H1 (cell line): ENCODE measurements at regions not wholly inside any gene's neighbourhood (a gene's known extent, or its start where the extent isn't known, plus 50 kb on each side); places are given as distances from the start of the nearest gene placed in this dataset.

Experiments
- CTCF ChIA-PET: fragments of 300-600 bp; sonication (Branson Sonifier 250); formaldehyde crosslinking; loops from one replicate; lab custom pipeline; 2021; ENCODE audit not compliant: partially characterized antibody; lab: Charles Lee
- POLR2A ChIA-PET: fragments of 300-600 bp; sonication (Branson Sonifier 250); formaldehyde crosslinking; loops from one replicate; lab custom pipeline; 2021; ENCODE audit warnings: inconsistent platforms; ENCODE audit not compliant: partially characterized antibody; lab: Charles Lee
- DNase-seq, 2 experiments: peaks; one replicate each; pipeline versions ENCODE4 v3.0.0 to v3.0.0-alpha.2; 2010 to 2022; ENCODE audit warnings: low spot score in 2 of 2, low read depth in 1 of 2, mixed read lengths in 1 of 2
- FAIRE-seq: peaks from 2 replicates; lab custom pipeline; 2011; peaks lifted over from hg19 to GRCh38; lab: Jason Lieb, UNC
- H2AFZ ChIP-seq: 2 replicates; pipeline ENCODE4 v1.8.1; 2012; ENCODE audit warnings: low read length, inconsistent platforms
- H2AK5ac ChIP-seq: 2 replicates; pipeline ENCODE4 v1.6.1; 2013; ENCODE audit warnings: low read depth, low read length
- H2BK120ac ChIP-seq: replicated peaks from 2 replicates; pipeline ENCODE3; 2013; ENCODE audit warnings: low read depth, low read length, inconsistent platforms
- H2BK12ac ChIP-seq: 2 replicates; pipeline ENCODE4 v1.6.1; 2013; ENCODE audit warnings: low read depth, low read length
- H2BK15ac ChIP-seq: 2 replicates; pipeline ENCODE4 v1.6.1; 2013; ENCODE audit warnings: low read length
- H2BK20ac ChIP-seq: 2 replicates; pipeline ENCODE4 v1.6.1; 2013; ENCODE audit warnings: low read length
- H2BK5ac ChIP-seq: 2 replicates; pipeline ENCODE4 v1.6.1; 2013; ENCODE audit warnings: low read depth, low read length
- H3K14ac ChIP-seq: 2 replicates; pipeline ENCODE4 v1.6.1; 2013; ENCODE audit warnings: inconsistent platforms; ENCODE audit not compliant: insufficient read length
- H3K18ac ChIP-seq: 2 replicates; pipeline ENCODE4 v1.6.1; 2013; ENCODE audit warnings: low read length; ENCODE audit errors: extremely low read depth
- H3K23ac ChIP-seq: 2 replicates; pipeline ENCODE4 v1.6.1; 2013; ENCODE audit warnings: inconsistent platforms; ENCODE audit not compliant: insufficient read length
- H3K23me2 ChIP-seq: 2 replicates; pipeline ENCODE4 v1.6.1; 2013; ENCODE audit warnings: low read depth, low read length
- H3K27ac ChIP-seq: 2 replicates; pipeline ENCODE4 v1.6.1; 2011; ENCODE audit warnings: low read depth, low read length, inconsistent platforms
- H3K27me3 ChIP-seq, 4 experiments: replicated peaks in 1 of 4; 1 replicate in 1 of 4; 2 replicates in 3 of 4; pipeline versions ENCODE4 v1.6.1 to v1.8.1; 2011 to 2013; ENCODE audit warnings: low read length in 3 of 4, mild to moderate bottlenecking in 3 of 4, inconsistent platforms in 2 of 4, mixed read lengths in 2 of 4, moderate library complexity in 1 of 4; ENCODE audit not compliant: control insufficient read depth in 3 of 4, insufficient read depth in 3 of 4; ENCODE audit errors: extremely low read depth in 1 of 4
- H3K36me3 ChIP-seq, 4 experiments: 2 replicates each; pipeline versions ENCODE4 v1.6.1 to v1.8.1; 2011 to 2013; ENCODE audit warnings: mild to moderate bottlenecking in 4 of 4, low read length in 3 of 4, moderate library complexity in 2 of 4, control low read depth in 1 of 4, inconsistent platforms in 1 of 4; ENCODE audit not compliant: insufficient read depth in 4 of 4, control insufficient read depth in 2 of 4
- H3K4ac ChIP-seq: replicated peaks from 2 replicates; pipeline ENCODE3; 2013; ENCODE audit warnings: low read length, low read depth, mixed read lengths, inconsistent platforms; ENCODE audit not compliant: insufficient read length
- H3K4me1 ChIP-seq, 4 experiments: replicated peaks in 1 of 4; 1 replicate in 1 of 4; 2 replicates in 3 of 4; pipeline versions ENCODE4 v1.6.1 to v1.8.1; 2011 to 2013; ENCODE audit warnings: low read length in 3 of 4, inconsistent platforms in 2 of 4, mixed read lengths in 1 of 4; ENCODE audit not compliant: insufficient read depth in 4 of 4, control insufficient read depth in 3 of 4
- H3K4me2 ChIP-seq, 2 experiments: 2 replicates each; pipeline versions ENCODE4 v1.6.1 to v1.8.1; 2011 to 2013; ENCODE audit warnings: low read depth in 2 of 2, low read length in 2 of 2, control low read depth in 1 of 2, inconsistent platforms in 1 of 2, mild to moderate bottlenecking in 1 of 2; ENCODE audit not compliant: insufficient read depth in 1 of 2
- H3K4me3 ChIP-seq, 4 experiments: fragments of 200-600, 300-600 bp in 1 of 4; sonication (generic), shearing (Covaris generic), sonication (Bioruptor Twin) in 1 of 4; 2 replicates each; pipeline versions ENCODE4 v1.5.1 to v1.8.1; 2011 to 2016; ENCODE audit warnings: low read length in 4 of 4, low read depth in 3 of 4, control low read depth in 2 of 4, inconsistent platforms in 2 of 4, mild to moderate bottlenecking in 2 of 4, mixed read lengths in 1 of 4, moderate library complexity in 1 of 4; ENCODE audit not compliant: insufficient read depth in 2 of 4; ENCODE audit errors: extremely low read depth in 1 of 4
- H3K56ac ChIP-seq: replicated peaks from 2 replicates; pipeline ENCODE3; 2013; ENCODE audit warnings: low read depth, mild to moderate bottlenecking, mixed read lengths, low read length, inconsistent platforms; ENCODE audit not compliant: insufficient read length
- H3K79me1 ChIP-seq: 2 replicates; pipeline ENCODE4 v1.6.1; 2013; ENCODE audit warnings: low read depth, low read length, control low read depth
- H3K79me2 ChIP-seq, 2 experiments: 2 replicates each; pipeline versions ENCODE4 v1.6.1 to v1.8.1; 2012 to 2013; ENCODE audit warnings: low read length in 2 of 2, mild to moderate bottlenecking in 2 of 2, inconsistent platforms in 1 of 2; ENCODE audit not compliant: insufficient read depth in 2 of 2, control insufficient read depth in 1 of 2
- H3K9ac ChIP-seq, 4 experiments: replicated peaks in 1 of 4; 1 replicate in 1 of 4; 2 replicates in 3 of 4; pipeline versions ENCODE4 v1.6.1 to v1.8.1; 2011 to 2013; ENCODE audit warnings: low read depth in 3 of 4, low read length in 3 of 4, control low read depth in 2 of 4, mild to moderate bottlenecking in 2 of 4, moderate library complexity in 2 of 4, inconsistent platforms in 1 of 4; ENCODE audit errors: extremely low read depth in 1 of 4
- H3K9me3 ChIP-seq, 2 experiments: 2 replicates each; pipeline versions ENCODE4 v1.6.1 to v1.8.1; 2012 to 2013; ENCODE audit warnings: mild to moderate bottlenecking in 2 of 2, moderate library complexity in 2 of 2, control low read depth in 1 of 2, inconsistent platforms in 1 of 2, low read depth in 1 of 2, low read length in 1 of 2, mixed read lengths in 1 of 2; ENCODE audit not compliant: insufficient read depth in 2 of 2
- H4K20me1 ChIP-seq, 2 experiments: replicated peaks in 1 of 2; 2 replicates each; pipeline versions ENCODE3 to v1.8.1; 2011 to 2013; ENCODE audit warnings: inconsistent platforms in 2 of 2, low read length in 2 of 2, mild to moderate bottlenecking in 1 of 2; ENCODE audit not compliant: insufficient read depth in 2 of 2, control insufficient read depth in 1 of 2
- H4K5ac ChIP-seq: 2 replicates; pipeline ENCODE4 v1.6.1; 2013; ENCODE audit warnings: low read length, low read depth, mixed read lengths, inconsistent platforms; ENCODE audit not compliant: insufficient read length
- H4K8ac ChIP-seq: 2 replicates; pipeline ENCODE4 v1.8.0; 2013; ENCODE audit warnings: mild to moderate bottlenecking, moderate library complexity, low read length, inconsistent platforms; ENCODE audit not compliant: insufficient read depth; ENCODE audit errors: extremely low read depth
- H4K91ac ChIP-seq: replicated peaks from 2 replicates; pipeline ENCODE3; 2013; ENCODE audit warnings: low read length, mixed read lengths, inconsistent platforms; ENCODE audit not compliant: insufficient read length
- CBX5 ChIP-seq: fragments of 300-800, 300-1000 bp; sonication (generic); IDR thresholded peaks from 2 replicates; pipeline ENCODE4 v1.7.1; 2016; ENCODE audit warnings: antibody characterized with exemption, low read length, low read depth
- CHD1 ChIP-seq: IDR thresholded peaks from 2 replicates; pipeline ENCODE4 v1.6.1; 2012; ENCODE audit warnings: low read depth, low read length, improper control_type of control experiment
- HDAC6 ChIP-seq: IDR thresholded peaks from one replicate; pipeline ENCODE4 v1.7.1; 2012; ENCODE audit warnings: low read depth, mild to moderate bottlenecking, inconsistent platforms, low read length, moderate library complexity
- RBBP5 ChIP-seq: IDR thresholded peaks from 2 replicates; pipeline ENCODE4 v1.7.1; 2012; ENCODE audit warnings: low read depth, mild to moderate bottlenecking, inconsistent platforms, low read length, moderate library complexity, borderline replicate concordance
- SUZ12 ChIP-seq: fragments of 200-600 bp; sonication (generic); IDR thresholded peaks from 2 replicates; pipeline ENCODE4 v1.6.1; 2012; ENCODE audit warnings: mild to moderate bottlenecking, inconsistent platforms, low read length, moderate library complexity, mixed read lengths
- ZNF274 ChIP-seq: IDR thresholded peaks from 2 replicates; pipeline ENCODE4 v1.7.0; 2012; ENCODE audit warnings: low read length, borderline replicate concordance; ENCODE audit errors: extremely low read depth
- TF ChIP-seq, protein P1 (sequence below): IDR thresholded peaks from 2 replicates; pipeline ENCODE4 v1.6.1; 2011; ENCODE audit warnings: low read length, improper control_type of control experiment

DNA sequence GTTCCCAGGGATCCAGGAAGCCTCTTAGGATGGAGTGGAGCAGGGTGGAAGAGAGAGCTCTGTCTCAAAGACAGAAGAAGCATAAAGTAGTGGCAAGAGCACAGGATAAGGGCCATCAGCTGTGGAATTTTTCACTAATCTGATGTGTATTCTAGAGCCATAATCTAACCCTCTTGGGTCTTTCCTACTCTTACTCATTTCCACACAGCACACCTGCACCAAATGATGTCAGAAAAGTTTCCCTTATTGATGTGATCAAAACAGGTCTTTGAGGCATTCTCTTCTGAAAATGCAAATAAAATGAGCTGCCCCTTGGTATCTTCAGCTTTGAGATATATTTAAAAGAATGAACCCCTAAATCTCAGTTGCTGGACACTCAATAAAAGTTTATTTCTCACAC is 415.1 kb upstream of the CHST9 start:
- no peak overlapping the region for H4K8ac ChIP-seq
- no peak overlapping the region for H2AK5ac ChIP-seq
- FAIRE-seq, result no peak
- no peaks in the 10 kb centered on the region for H3K79me1 ChIP-seq
- H3K23ac ChIP-seq, result no peak overlapping the region
- POLR2A ChIA-PET, result no interaction called here
- H4K20me1 ChIP-seq, result no peaks in the 10 kb centered on the region
- H4K5ac ChIP-seq, result no peak overlapping the region
- H3K27me3 ChIP-seq, result no peaks in the 10 kb centered on the region
- no peak overlapping the region for H3K18ac ChIP-seq
- H3K56ac ChIP-seq, result no peak overlapping the region
- no peak overlapping the region for H3K4ac ChIP-seq
- TF ChIP-seq HDAC6 (no peak), CHD1 (no peak), CBX5 (no peak), ZNF274 (no peak), RBBP5 (no peak), SUZ12 (no peak)
- TF ChIP-seq, protein P1, sequence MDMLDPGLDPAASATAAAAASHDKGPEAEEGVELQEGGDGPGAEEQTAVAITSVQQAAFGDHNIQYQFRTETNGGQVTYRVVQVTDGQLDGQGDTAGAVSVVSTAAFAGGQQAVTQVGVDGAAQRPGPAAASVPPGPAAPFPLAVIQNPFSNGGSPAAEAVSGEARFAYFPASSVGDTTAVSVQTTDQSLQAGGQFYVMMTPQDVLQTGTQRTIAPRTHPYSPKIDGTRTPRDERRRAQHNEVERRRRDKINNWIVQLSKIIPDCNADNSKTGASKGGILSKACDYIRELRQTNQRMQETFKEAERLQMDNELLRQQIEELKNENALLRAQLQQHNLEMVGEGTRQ, result no peak
- TF ChIP-seq, all 59 proteins: peak for 0
- 0 out of 2 replicates have a peak overlapping the region, but pooled peaks have one; percentile 54 for H2BK15ac ChIP-seq
- no peak overlapping the region for H3K27ac ChIP-seq
- no peak overlapping the region for H4K91ac ChIP-seq
- no peak overlapping the region for H3K14ac ChIP-seq
- H3K36me3 ChIP-seq, result no peaks in the 10 kb centered on the region
- no peak overlapping the region for H2BK120ac ChIP-seq
- no peaks in the 10 kb centered on the region for H3K23me2 ChIP-seq
- H2BK12ac ChIP-seq, result no peak overlapping the region; the same call in 1 of the 2 replicates
- H3K4me1 ChIP-seq, result peaks cover 0 to 6% (median 4%) of the 10 kb centered on the region in 4 experiments; a peak in 3 of 7 replicates
- DNase-seq, result no peak
- no peak overlapping the region for H2BK5ac ChIP-seq
- no peak overlapping the region for H2AFZ ChIP-seq
- CTCF ChIA-PET, result interaction anchor here (0.5 to 3.1 kb wide), 31 partner anchors 8 to 789 kb away, joined by 3 to 24 read pairs (median 3); no protein-coding TSS in a partner anchor
- no peak overlapping the region for H3K4me2 ChIP-seq
- H3K9ac ChIP-seq, result no peak overlapping the region
- H3K4me3 ChIP-seq, result no peak overlapping the region
- 0 out of 4 replicates have a peak, but pooled peaks cover 0 to 5% of the 10 kb centered on the region in 2 experiments for H3K9me3 ChIP-seq
- H3K79me2 ChIP-seq, result no peaks in the 10 kb centered on the region
- no peak overlapping the region for H2BK20ac ChIP-seq
